Activated naive CD8-positive, alpha-beta T cell treated with anti-CD3 and anti-CD28 coated beads, Interleukin-2, amount 10 ng/mL, durations not matched to agents 7 days and 5 days (primary cell): ENCODE measurements at regions not wholly inside any gene's neighbourhood (a gene's known extent, or its start where the extent isn't known, plus 50 kb on each side); places are given as distances from the start of the nearest gene placed in this dataset. TPM values are rescaled to one million over a fixed set of nuclear protein-coding genes. Genes with fewer than 3 reads are reported as not detected.

Source experiments
- ATAC-seq: fragments of 150-1000 bp; cut with Tn5 transposase; one replicate; pipeline ENCODE4 v1.10.0; 2021; ENCODE audit warnings: low read depth, moderate library complexity
- POLR2A ChIA-PET: fragments of 350-600 bp; sonication (Branson Sonifier 250); formaldehyde crosslinking; loops from one replicate; lab custom pipeline; 2021; ENCODE audit warnings: antibody characterized with exemption; lab: Charles Lee
- DNase-seq: peaks from one replicate; pipeline ENCODE4 v3.0.0; 2021
- H3K27ac Mint-ChIP-seq: one replicate; pipeline ENCODE4 v1.8.0; 2022; ENCODE audit warnings: mild to moderate bottlenecking, mixed read lengths
- H3K27me3 Mint-ChIP-seq: one replicate; pipeline ENCODE4 v1.8.0; 2022; ENCODE audit warnings: mild to moderate bottlenecking, moderate library complexity, mixed read lengths
- H3K36me3 Mint-ChIP-seq: one replicate; pipeline ENCODE4 v1.8.0; 2021; ENCODE audit warnings: mild to moderate bottlenecking, mixed read lengths
- H3K4me1 Mint-ChIP-seq: one replicate; pipeline ENCODE4 v1.8.0; 2021; ENCODE audit warnings: mixed read lengths
- H3K4me3 Mint-ChIP-seq: one replicate; pipeline ENCODE4 v1.8.0; 2022; ENCODE audit warnings: mild to moderate bottlenecking, moderate library complexity, mixed read lengths
- H3K9me3 Mint-ChIP-seq: one replicate; pipeline ENCODE4 v1.8.0; 2021; ENCODE audit warnings: mixed read lengths
- microRNA-seq: library from miRNA; unstranded; fragments of <30 nt; microRNA quantifications from one replicate; pipeline ENCODE4 v1.2.0, GENCODE V29; 2022

DNA sequence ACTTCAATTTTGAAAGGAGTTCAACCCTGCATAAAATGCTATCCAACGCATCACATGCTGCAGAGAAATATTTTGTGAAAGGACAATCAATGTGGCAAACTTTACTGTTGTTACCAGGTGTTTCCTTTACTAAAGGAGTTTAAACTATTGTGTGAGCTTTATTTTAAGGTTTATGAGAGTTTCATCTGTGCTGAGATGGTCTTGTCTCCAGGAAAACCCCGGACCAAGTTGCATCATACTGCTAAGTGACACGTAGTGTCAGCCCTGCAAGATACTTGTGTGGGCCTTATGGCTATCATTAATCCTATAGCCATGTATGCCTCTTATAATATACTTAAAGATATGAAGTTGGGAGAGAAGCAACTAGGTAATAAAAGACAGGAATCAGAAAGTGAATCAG lies 94.5 kb upstream of the EPHA6 start:
- DNase-seq (no peak), ATAC-seq (no peak)
- POLR2A ChIA-PET = no interaction called here
- Mint-ChIP-seq H3K4me3 (no peak overlapping the region), H3K36me3 (no peaks in the 10 kb centered on the region), H3K27ac (no peak overlapping the region), H3K9me3 (no peaks in the 10 kb centered on the region), H3K4me1 (no peaks in the 10 kb centered on the region), H3K27me3 (no peaks in the 10 kb centered on the region)

DNA sequence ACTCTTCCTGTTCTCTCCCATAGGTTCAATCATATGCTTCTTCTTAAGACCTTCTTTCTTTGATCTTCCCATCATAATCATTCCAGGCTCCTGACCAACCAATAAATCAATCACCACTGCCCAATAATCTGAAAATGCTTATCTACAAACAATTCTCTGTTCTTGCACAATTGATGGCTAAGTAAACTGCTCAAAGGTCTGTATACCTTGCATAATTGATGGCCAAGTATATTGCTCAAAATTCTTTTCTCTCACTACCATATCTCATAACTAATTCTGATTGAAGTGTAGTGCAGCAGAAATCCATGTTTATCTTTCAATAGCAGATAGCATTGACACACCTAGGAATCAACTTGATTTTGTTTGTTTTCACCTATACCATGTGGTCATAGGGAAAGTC lies 83.4 kb upstream of the EPHA6 start:
- Mint-ChIP-seq H3K9me3 (no peaks in the 10 kb centered on the region), H3K27ac (no peak overlapping the region), H3K4me3 (no peak overlapping the region), H3K4me1 (no peaks in the 10 kb centered on the region), H3K36me3 (no peaks in the 10 kb centered on the region), H3K27me3 (no peaks in the 10 kb centered on the region)
- no peak for DNase-seq
- no peak for ATAC-seq
- POLR2A ChIA-PET = no interaction called here

DNA sequence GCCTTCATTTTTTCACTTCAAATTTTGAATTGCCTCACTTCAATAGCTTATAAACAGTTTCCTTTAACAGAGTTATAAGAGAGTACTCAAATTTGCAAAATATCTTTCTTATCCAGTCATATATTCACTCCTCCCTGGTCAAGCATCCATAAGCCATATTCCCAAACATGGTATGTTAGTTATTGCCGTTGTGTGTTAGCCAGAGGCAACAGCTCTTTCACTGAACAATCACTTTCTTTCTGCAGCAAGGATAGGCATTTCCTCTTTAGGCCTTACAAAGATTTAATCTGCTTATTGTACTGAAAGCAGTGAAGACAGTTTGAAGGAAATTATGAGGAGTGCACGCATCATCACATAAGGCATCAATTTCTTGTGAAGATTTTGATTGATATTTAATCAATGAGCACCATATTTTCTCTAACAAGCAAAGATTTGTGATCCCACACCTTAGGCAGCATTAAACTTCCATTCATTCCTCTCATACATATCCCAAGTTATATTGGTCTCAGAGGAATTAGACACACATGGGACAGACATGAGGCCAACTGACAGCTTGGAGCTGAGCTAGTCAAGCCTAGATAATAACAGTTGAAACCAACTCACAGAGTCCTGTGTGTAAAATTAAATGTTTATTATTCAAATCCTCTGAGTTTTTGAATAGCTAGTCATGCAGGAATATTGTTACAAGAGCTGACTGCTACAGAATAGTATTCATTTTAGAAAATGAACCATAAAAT lies 80.0 kb upstream of the EPHA6 start:
- Mint-ChIP-seq H3K4me3 (no peak overlapping the region), H3K27ac (no peak overlapping the region), H3K36me3 (no peaks in the 10 kb centered on the region), H3K9me3 (no peaks in the 10 kb centered on the region), H3K4me1 (no peaks in the 10 kb centered on the region), H3K27me3 (no peaks in the 10 kb centered on the region)
- DNase-seq (no peak), ATAC-seq (no peak)
- POLR2A ChIA-PET = no interaction called here

DNA sequence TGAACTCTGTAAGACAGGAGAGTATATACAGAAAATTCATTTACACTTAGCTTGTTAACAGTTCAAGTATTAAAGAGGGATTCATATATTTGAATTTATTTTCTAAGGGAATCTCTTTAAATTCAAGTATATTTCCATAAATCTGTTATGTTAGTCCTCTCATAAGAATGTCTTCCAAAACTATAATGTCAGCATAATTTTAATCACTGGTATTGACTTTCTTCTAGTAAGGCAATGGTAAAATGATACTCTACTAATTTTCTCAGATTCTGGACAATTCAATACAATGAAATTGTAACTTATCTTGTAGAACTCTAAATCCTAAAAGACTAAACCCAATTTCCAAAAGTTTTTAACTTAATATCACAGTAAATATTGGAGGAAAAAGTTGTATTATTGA lies 66.3 kb upstream of the EPHA6 start:
- no peak overlapping the region for H3K27ac Mint-ChIP-seq
- ATAC-seq = no peak
- no peaks in the 10 kb centered on the region for H3K4me1 Mint-ChIP-seq
- no peak overlapping the region for H3K4me3 Mint-ChIP-seq
- no peak for DNase-seq
- no peaks in the 10 kb centered on the region for H3K36me3 Mint-ChIP-seq
- POLR2A ChIA-PET = no interaction called here
- peaks cover 2% of the 10 kb centered on the region for H3K9me3 Mint-ChIP-seq
- H3K27me3 Mint-ChIP-seq = no peaks in the 10 kb centered on the region

DNA sequence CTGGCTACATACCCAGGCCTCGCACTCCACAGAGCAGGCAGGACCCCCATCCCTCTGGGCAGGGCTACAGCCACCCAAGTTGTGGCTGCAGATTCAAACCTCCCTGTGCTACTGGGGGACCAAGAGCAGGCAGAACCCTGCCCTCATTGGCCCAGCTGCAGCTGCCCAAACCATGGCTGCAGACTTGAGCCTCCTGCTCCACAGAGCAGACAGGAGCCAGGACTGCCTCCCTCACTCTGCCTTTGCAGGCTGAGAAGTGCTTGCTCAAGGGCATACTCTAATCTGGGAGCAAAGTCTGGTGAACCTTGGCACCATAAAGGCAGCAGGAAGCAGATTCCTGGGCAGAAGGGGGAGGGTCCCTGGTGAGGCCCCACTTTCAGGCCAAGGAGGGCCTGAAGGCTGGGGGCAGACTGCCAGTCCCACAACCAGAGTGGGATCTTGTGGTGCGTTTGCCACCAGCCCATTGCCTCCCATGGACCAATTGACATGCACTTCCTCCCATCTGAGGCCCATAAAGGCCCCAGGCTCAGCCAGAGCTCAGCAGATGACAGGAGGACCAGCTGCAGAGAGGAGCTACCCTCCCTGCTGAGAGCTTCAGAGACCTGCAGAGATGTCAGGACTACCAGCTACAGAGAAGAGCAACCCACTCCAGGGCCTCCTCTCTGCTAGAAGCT lies 64.2 kb upstream of the EPHA6 start:
- H3K4me1 Mint-ChIP-seq = no peaks in the 10 kb centered on the region
- H3K27me3 Mint-ChIP-seq = no peaks in the 10 kb centered on the region
- no peak for ATAC-seq
- peaks cover 2% of the 10 kb centered on the region for H3K9me3 Mint-ChIP-seq
- no peak for DNase-seq
- H3K27ac Mint-ChIP-seq = no peak overlapping the region
- POLR2A ChIA-PET = interaction anchor here (0.6 kb wide), 1 partner anchor 318 kb away, joined by 4 read pairs; no protein-coding TSS in a partner anchor
- no peak overlapping the region for H3K4me3 Mint-ChIP-seq
- no peaks in the 10 kb centered on the region for H3K36me3 Mint-ChIP-seq

DNA sequence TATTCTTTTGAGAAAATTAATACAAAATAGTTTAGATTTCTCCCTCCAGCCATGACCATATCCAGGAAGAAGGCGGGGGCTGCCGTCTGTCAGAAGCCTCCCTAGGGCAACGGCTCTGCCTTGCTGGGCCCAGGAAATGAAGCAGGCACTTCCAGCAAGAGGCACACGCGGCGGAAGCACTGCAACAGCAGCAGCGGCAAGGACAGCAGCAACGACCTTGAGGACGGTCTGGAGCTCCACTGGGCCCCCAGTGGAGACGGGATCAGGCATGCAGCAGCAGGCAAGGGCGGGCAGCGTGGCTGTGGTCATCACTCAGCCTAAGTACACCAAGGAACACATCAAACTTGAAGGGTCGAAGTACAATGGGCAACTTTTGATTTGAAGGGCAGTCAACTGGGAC lies 61.3 kb upstream of the EPHA6 start:
- no peak overlapping the region for H3K27ac Mint-ChIP-seq
- H3K4me1 Mint-ChIP-seq = no peaks in the 10 kb centered on the region
- ATAC-seq (no peak), DNase-seq (no peak)
- H3K4me3 Mint-ChIP-seq = no peak overlapping the region
- H3K9me3 Mint-ChIP-seq = peaks cover 2% of the 10 kb centered on the region
- H3K27me3 Mint-ChIP-seq = no peaks in the 10 kb centered on the region
- POLR2A ChIA-PET = no interaction called here
- no peaks in the 10 kb centered on the region for H3K36me3 Mint-ChIP-seq

DNA sequence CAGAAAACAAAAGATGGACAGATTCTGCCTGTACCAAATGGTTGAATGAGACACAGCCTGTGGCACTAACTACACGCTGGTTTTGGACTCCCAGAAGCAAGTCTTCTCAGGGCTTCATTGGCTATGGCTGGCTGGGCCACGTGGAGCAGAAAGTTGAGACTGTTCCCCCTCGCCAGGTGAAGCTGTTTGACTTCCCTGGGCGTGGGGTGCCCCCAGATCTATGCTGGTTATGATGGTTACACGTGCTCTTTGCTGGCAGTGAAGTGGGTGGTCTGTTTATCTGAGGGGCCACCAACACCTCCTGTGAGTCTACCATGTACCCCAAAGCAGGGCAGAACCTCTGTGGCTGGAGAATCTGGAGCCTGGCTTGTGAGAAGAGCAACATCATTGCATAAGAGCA lies 60.3 kb upstream of the EPHA6 start:
- H3K27me3 Mint-ChIP-seq = no peaks in the 10 kb centered on the region
- H3K4me3 Mint-ChIP-seq = no peak overlapping the region
- ATAC-seq (no peak), DNase-seq (no peak)
- no peaks in the 10 kb centered on the region for H3K36me3 Mint-ChIP-seq
- POLR2A ChIA-PET = no interaction called here
- H3K27ac Mint-ChIP-seq = no peak overlapping the region
- H3K4me1 Mint-ChIP-seq = no peaks in the 10 kb centered on the region
- peaks cover 2% of the 10 kb centered on the region for H3K9me3 Mint-ChIP-seq

DNA sequence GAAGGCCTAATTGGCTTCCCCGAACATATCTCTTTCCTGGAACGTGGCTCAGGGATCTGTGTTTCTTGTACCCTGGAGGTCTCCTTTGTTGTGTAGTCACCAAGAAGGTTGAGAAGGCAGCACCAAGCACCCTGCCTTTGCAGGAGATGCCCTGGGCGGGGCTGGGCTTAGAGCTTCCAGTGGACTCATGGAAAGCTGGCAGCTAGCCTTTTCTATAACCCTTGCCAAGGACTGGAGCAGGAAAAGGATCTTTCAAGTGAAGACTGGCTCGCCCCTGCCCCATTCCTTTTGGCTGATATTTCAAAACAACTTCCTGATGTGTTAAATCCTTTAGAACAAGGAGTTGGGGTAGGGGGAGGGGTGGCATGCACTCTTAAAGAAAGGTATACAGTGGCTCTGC lies 58.9 kb upstream of the EPHA6 start:
- Mint-ChIP-seq H3K36me3 (no peaks in the 10 kb centered on the region), H3K27me3 (no peaks in the 10 kb centered on the region), H3K9me3 (peaks cover 3% of the 10 kb centered on the region), H3K27ac (no peak overlapping the region), H3K4me1 (no peaks in the 10 kb centered on the region), H3K4me3 (no peak overlapping the region)
- no peak for DNase-seq
- POLR2A ChIA-PET = no interaction called here
- no peak for ATAC-seq

DNA sequence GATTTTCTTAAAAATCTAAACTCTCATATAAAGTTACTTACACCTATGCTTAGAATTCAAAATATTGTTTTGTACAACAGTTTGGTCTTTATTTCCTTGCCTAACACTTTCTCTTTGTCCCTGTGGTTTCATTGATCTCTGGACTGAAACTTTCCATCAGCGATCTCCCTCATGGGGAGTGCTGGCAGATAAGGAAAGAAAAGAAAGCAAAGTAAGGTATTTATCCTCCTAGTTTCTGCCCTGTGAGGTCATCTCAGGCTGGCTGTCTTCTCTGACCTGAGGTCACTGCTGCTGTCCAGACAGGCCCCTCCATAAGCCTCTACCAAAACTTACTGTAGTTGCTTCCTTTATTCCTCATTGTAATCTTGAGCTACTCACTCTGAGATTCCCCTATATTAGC lies 57.9 kb upstream of the EPHA6 start:
- Mint-ChIP-seq H3K27me3 (no peaks in the 10 kb centered on the region), H3K36me3 (no peaks in the 10 kb centered on the region), H3K4me1 (no peaks in the 10 kb centered on the region), H3K27ac (no peak overlapping the region), H3K4me3 (no peak overlapping the region), H3K9me3 (peaks cover 3% of the 10 kb centered on the region)
- ATAC-seq = no peak
- POLR2A ChIA-PET = no interaction called here
- no peak for DNase-seq

DNA sequence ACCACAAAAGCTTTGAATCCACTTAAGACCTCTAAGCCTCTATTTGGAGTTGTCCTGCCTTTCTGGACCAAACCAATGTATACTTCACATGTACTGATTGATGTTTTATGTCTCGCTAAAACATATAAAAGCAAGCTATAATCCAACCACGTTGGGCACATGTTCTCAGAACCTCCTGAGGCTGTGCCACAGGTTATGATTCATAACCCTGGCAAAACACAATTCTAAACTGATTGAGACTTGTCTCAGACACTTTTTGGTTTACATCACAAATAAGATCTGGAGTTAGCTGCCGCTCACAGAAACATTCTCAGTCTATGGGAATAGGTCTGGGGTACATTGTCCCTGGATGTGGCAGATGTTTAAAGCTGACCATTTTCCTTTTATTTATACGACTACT lies 53.4 kb upstream of the EPHA6 start:
- Mint-ChIP-seq H3K4me3 (no peak overlapping the region), H3K4me1 (no peaks in the 10 kb centered on the region), H3K9me3 (peaks cover 3% of the 10 kb centered on the region), H3K36me3 (no peaks in the 10 kb centered on the region), H3K27ac (no peak overlapping the region), H3K27me3 (no peaks in the 10 kb centered on the region)
- ATAC-seq = no peak
- POLR2A ChIA-PET = no interaction called here
- DNase-seq = no peak

Small RNA genes lying in the stretch of these regions (microRNA-seq; reads per million reads assigned to microRNA genes)
- gene MIR8060 = not detected
